ENCODE measurements at regions not wholly inside any gene's neighbourhood (a gene's known extent, or its start where the extent isn't known, plus 50 kb on each side); places are given as distances from the start of the nearest gene placed in this dataset.
"Not testable (repeated sequence)": the region's sequence is repeated elsewhere in the genome, so short reads cannot be mapped to it uniquely, and the experiment has no call there.

GRCh38 chr5:35543408-35543807 is 74.3 kb upstream of the SPEF2 start:
- TF ChIP-seq, protein P1, sequence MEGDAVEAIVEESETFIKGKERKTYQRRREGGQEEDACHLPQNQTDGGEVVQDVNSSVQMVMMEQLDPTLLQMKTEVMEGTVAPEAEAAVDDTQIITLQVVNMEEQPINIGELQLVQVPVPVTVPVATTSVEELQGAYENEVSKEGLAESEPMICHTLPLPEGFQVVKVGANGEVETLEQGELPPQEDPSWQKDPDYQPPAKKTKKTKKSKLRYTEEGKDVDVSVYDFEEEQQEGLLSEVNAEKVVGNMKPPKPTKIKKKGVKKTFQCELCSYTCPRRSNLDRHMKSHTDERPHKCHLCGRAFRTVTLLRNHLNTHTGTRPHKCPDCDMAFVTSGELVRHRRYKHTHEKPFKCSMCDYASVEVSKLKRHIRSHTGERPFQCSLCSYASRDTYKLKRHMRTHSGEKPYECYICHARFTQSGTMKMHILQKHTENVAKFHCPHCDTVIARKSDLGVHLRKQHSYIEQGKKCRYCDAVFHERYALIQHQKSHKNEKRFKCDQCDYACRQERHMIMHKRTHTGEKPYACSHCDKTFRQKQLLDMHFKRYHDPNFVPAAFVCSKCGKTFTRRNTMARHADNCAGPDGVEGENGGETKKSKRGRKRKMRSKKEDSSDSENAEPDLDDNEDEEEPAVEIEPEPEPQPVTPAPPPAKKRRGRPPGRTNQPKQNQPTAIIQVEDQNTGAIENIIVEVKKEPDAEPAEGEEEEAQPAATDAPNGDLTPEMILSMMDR (IDR thresholded peaks at IDR 0.05) = no peak
- Mint-ChIP-seq H3K4me3 (no peak overlapping the region), H3K27ac (no peak overlapping the region), H3K36me3 (ENCODE audit: low read depth) (no peaks in the 10 kb centered on the region), H3K9me3 (no peaks in the 10 kb centered on the region), H3K27me3 (no peaks in the 10 kb centered on the region), H3K4me1 (no peaks in the 10 kb centered on the region)
- intact Hi-C loops (cut with micrococcal nuclease) = no loop called here
- ChIA-PET POLR2A (no interaction called here), CTCF (no interaction called here)
- ATAC-seq (ENCODE audit: low read depth) (no peak), DNase-seq (no peak)

DNA sequence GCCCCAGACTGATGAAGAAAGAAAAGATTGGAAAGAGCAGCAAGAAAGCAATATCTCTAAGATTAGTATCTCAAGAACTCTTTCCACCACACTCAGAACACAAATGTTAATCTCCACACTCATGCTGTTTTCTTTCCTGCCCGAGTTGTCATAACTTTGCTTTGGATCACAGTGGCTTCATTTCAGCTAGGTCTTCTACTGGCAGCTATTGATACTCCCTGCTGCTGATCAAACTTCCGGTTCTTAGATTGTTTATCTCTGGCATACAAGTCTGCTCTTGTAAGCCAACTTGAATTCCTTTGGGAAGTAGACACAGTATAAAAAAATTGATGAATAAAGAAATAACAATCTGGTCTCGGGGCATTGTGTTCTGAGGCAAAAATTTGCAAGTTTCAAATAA is 77.7 kb upstream of the SPEF2 start:
- intact Hi-C loops (cut with micrococcal nuclease) = no loop called here
- ATAC-seq (ENCODE audit: low read depth) (no peak), DNase-seq (no peak)
- Mint-ChIP-seq H3K27me3 (no peaks in the 10 kb centered on the region), H3K27ac (no peak overlapping the region), H3K36me3 (ENCODE audit: low read depth) (no peaks in the 10 kb centered on the region), H3K4me3 (no peak overlapping the region), H3K4me1 (no peaks in the 10 kb centered on the region), H3K9me3 (no peaks in the 10 kb centered on the region)
- TF ChIP-seq, protein P1 (IDR thresholded peaks at IDR 0.05) = no peak
- POLR2A ChIA-PET = no interaction called here
- CTCF ChIA-PET = no interaction called here

DNA sequence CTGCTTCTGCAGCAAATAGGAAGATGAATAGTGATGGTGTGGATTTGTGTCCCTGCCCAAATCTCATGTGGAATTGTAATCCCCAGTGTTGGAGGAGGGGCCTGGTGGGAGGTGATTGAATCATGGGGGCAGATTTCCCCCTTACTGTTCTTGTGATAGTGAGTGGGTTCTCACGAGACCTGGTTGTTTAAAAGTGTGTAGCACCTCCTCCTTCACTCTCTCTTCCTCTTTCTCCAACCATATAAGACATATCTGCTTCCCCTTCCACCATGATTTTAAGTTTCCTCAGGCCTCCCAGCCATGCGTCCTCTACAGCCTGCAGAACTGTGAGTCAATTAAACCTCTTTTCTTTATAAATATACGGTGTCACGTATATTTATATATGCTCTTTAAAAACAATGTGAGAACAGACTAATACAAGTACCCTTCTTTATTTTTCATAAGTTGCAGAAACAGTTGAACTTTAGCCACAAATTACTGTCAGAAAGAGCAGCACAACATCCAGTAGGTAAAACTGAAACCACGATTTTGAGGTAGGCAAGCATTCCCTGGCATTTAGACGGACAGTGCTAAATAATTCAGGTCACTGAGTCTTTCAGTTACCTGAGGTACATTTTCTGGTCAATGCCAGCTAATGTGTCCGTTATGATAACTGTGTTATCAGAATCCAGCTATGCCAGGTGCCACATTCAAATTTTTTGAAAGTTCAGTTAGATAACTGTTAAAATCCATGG is 79.3 kb upstream of the SPEF2 start:
- H3K4me3 Mint-ChIP-seq = no peak overlapping the region
- H3K4me1 Mint-ChIP-seq = no peaks in the 10 kb centered on the region
- H3K9me3 Mint-ChIP-seq = no peaks in the 10 kb centered on the region
- no peak for ATAC-seq (ENCODE audit: low read depth)
- CTCF ChIA-PET = no interaction called here
- POLR2A ChIA-PET = no interaction called here
- intact Hi-C loops (cut with micrococcal nuclease) = no loop called here
- no peak overlapping the region for H3K27ac Mint-ChIP-seq
- no peaks in the 10 kb centered on the region for H3K27me3 Mint-ChIP-seq
- DNase-seq = no peak
- H3K36me3 Mint-ChIP-seq (ENCODE audit: low read depth) = no peaks in the 10 kb centered on the region
- TF ChIP-seq, protein P1 (IDR thresholded peaks at IDR 0.05) = no peak

- TF ChIP-seq, protein P1 (IDR thresholded peaks at IDR 0.05) = no peak
- no peaks in the 10 kb centered on the region for H3K36me3 Mint-ChIP-seq (ENCODE audit: low read depth)
- DNase-seq (no peak), ATAC-seq (ENCODE audit: low read depth) (no peak)
- POLR2A ChIA-PET = no interaction called here
- H3K27ac Mint-ChIP-seq = no peak overlapping the region
- no peaks in the 10 kb centered on the region for H3K9me3 Mint-ChIP-seq
- CTCF ChIA-PET = no interaction called here
- no peaks in the 10 kb centered on the region for H3K27me3 Mint-ChIP-seq
- intact Hi-C loops (cut with micrococcal nuclease) = no loop called here
- H3K4me1 Mint-ChIP-seq = no peaks in the 10 kb centered on the region
- H3K4me3 Mint-ChIP-seq = no peak overlapping the region
Observed at GRCh38 chr5:35533156-35533555, 84.5 kb upstream of the SPEF2 start.

GRCh38 chr5:35531553-35531952 is 86.1 kb upstream of the SPEF2 start:
- intact Hi-C loops (cut with micrococcal nuclease); DNase-seq; H3K36me3 Mint-ChIP-seq (ENCODE audit: low read depth); CTCF ChIA-PET; H3K27me3 Mint-ChIP-seq; H3K4me1 Mint-ChIP-seq; H3K9me3 Mint-ChIP-seq; H3K4me3 Mint-ChIP-seq; H3K27ac Mint-ChIP-seq; ATAC-seq (ENCODE audit: low read depth); POLR2A ChIA-PET: not testable (repeated sequence)

DNA sequence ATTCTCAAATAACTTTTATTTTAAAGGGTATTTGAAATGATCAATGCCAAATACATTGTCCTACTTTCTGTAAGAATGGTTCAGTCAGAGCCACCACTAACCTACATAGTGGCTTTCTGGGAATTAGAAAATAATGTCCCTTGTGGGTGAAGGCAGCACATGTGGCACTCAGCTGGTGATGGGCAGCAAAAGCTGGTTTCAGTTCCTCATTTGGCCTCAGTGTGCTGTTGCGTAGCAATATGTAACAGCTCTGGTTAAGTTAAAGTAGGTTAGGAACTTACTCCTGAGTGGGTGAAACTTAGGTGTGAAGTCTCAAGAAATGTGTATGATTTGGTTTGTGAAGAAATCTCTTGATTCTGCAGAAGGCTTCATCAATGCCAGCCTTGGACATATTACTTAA is 99.6 kb upstream of the SPEF2 start:
- Mint-ChIP-seq H3K27me3 (no peaks in the 10 kb centered on the region), H3K27ac (no peak overlapping the region), H3K4me3 (no peak overlapping the region), H3K4me1 (no peaks in the 10 kb centered on the region), H3K36me3 (ENCODE audit: low read depth) (no peaks in the 10 kb centered on the region), H3K9me3 (peaks cover 1% of the 10 kb centered on the region)
- ATAC-seq (ENCODE audit: low read depth) (peak; percentile 40), DNase-seq (no peak)
- TF ChIP-seq, protein P1 (IDR thresholded peaks at IDR 0.05) = no peak
- ChIA-PET CTCF (no interaction called here), POLR2A (no interaction called here)
- intact Hi-C loops (cut with micrococcal nuclease) = no loop called here

Data from activated B cell treated with CpG ODN at 0.5 μM for 24 hours (primary cell).